Cardiac muscle cell (in vitro differentiated cells and primary cell): ENCODE measurements at regions not wholly inside any gene's neighbourhood (a gene's known extent, or its start where the extent isn't known, plus 50 kb on each side); places are given as distances from the start of the nearest gene placed in this dataset.

Experiments used
- DNase-seq, 2 donors: peaks; one replicate each; pipeline versions ENCODE4 v3.0.0 to v3.0.0-alpha.2; 2010 to 2017; ENCODE audit warnings: low read depth in 1 of 2, low spot score in 1 of 2
- H3K27ac ChIP-seq: fragments of 200-600 bp; sonication (generic); 2 replicates; pipeline ENCODE4 v1.5.1; 2016
- H3K27me3 ChIP-seq: fragments of 200-600 bp; sonication (generic); 2 replicates; pipeline ENCODE4 v1.6.0; 2016; ENCODE audit warnings: control low read depth
- H3K36me3 ChIP-seq: fragments of 200-600 bp; sonication (generic); 2 replicates; pipeline ENCODE4 v1.5.1; 2016; ENCODE audit warnings: control low read depth
- H3K4me1 ChIP-seq: fragments of 200-600 bp; sonication (generic); 2 replicates; pipeline ENCODE4 v1.8.1; 2017; ENCODE audit warnings: low read depth, mild to moderate bottlenecking, mixed run types
- H3K4me3 ChIP-seq: fragments of 200-600 bp; sonication (generic); 2 replicates; pipeline ENCODE4 v1.5.1; 2016; ENCODE audit warnings: mild to moderate bottlenecking
- H3K9me3 ChIP-seq: fragments of 200-600 bp; sonication (generic); 2 replicates; pipeline ENCODE4 v1.5.1; 2017; ENCODE audit warnings: low read depth, mild to moderate bottlenecking, control low read depth
- CTCF ChIP-seq: IDR thresholded peaks from 2 replicates; pipeline ENCODE4 v1.5.1; 2012; ENCODE audit warnings: low read depth, mild to moderate bottlenecking, low read length

- no peak for DNase-seq
- Histone ChIP-seq H3K4me1 (no peaks in the 10 kb centered on the region), H3K36me3 (no peaks in the 10 kb centered on the region), H3K9me3 (no peaks in the 10 kb centered on the region), H3K27me3 (no peaks in the 10 kb centered on the region), H3K4me3 (no peak overlapping the region), H3K27ac (no peak overlapping the region)
- no peak for TF ChIP-seq CTCF
Observed at GRCh38 chr1:196105901-196106300, 502.3 kb downstream of the KCNT2 start.

GRCh38 chr1:196102826-196103225, 505.4 kb downstream of the KCNT2 start:
- no peaks in the 10 kb centered on the region for H3K4me1 ChIP-seq
- no peak for DNase-seq
- no peaks in the 10 kb centered on the region for H3K27me3 ChIP-seq
- H3K9me3 ChIP-seq = no peaks in the 10 kb centered on the region
- H3K4me3 ChIP-seq = no peak overlapping the region
- H3K27ac ChIP-seq = no peak overlapping the region
- TF ChIP-seq CTCF = no peak
- no peaks in the 10 kb centered on the region for H3K36me3 ChIP-seq

- Histone ChIP-seq H3K4me3 (no peak overlapping the region), H3K36me3 (no peaks in the 10 kb centered on the region), H3K9me3 (no peaks in the 10 kb centered on the region), H3K27ac (no peak overlapping the region), H3K27me3 (no peaks in the 10 kb centered on the region), H3K4me1 (no peaks in the 10 kb centered on the region)
- no peak for TF ChIP-seq CTCF
- DNase-seq = no peak
Observed at GRCh38 chr1:196098000-196098399, 510.2 kb downstream of the KCNT2 start.

- no peak overlapping the region for H3K4me3 ChIP-seq
- H3K36me3 ChIP-seq = no peaks in the 10 kb centered on the region
- H3K27me3 ChIP-seq = no peaks in the 10 kb centered on the region
- H3K4me1 ChIP-seq = no peaks in the 10 kb centered on the region
- no peaks in the 10 kb centered on the region for H3K9me3 ChIP-seq
- DNase-seq = no peak
- no peak for TF ChIP-seq CTCF
- no peak overlapping the region for H3K27ac ChIP-seq
Observed at GRCh38 chr1:196094821-196095220, 513.4 kb downstream of the KCNT2 start.

- no peak for TF ChIP-seq CTCF
- H3K4me1 ChIP-seq = no peaks in the 10 kb centered on the region
- no peaks in the 10 kb centered on the region for H3K27me3 ChIP-seq
- DNase-seq = no peak
- no peak overlapping the region for H3K27ac ChIP-seq
- no peaks in the 10 kb centered on the region for H3K36me3 ChIP-seq
- no peak overlapping the region for H3K4me3 ChIP-seq
- H3K9me3 ChIP-seq = no peaks in the 10 kb centered on the region
Observed at GRCh38 chr1:196091397-196092135, 516.7 kb downstream of the KCNT2 start.
